ENCODE measurements at regions not wholly inside any gene's neighbourhood (a gene's known extent, or its start where the extent isn't known, plus 50 kb on each side); places are given as distances from the start of the nearest gene placed in this dataset.

- no peak overlapping the region for H3K4me2 ChIP-seq (ENCODE audit: low read length)
- no peak overlapping the region for H3K27ac ChIP-seq (ENCODE audit: low read depth, low read length, poor library complexity, severe bottlenecking)
- H3K79me2 ChIP-seq (ENCODE audit: insufficient read depth, low read length): no peaks in the 10 kb centered on the region
- H3F3A ChIP-seq (ENCODE audit: insufficient read depth, low read length): no peaks in the 10 kb centered on the region
- no peak overlapping the region for H3K4me3 ChIP-seq (ENCODE audit: low read depth, low read length, poor library complexity, severe bottlenecking)
- no peaks in the 10 kb centered on the region; the same call in 1 of the 2 replicates for H3K27me3 ChIP-seq (ENCODE audit: insufficient read depth, low read length)
- no peaks in the 10 kb centered on the region for H3K36me3 ChIP-seq (ENCODE audit: insufficient read depth, low read length)
- no peak overlapping the region for H2AFZ ChIP-seq (ENCODE audit: low read length)
- H3K9me3 ChIP-seq (ENCODE audit: low read length): no peaks in the 10 kb centered on the region
- H3K9ac ChIP-seq (ENCODE audit: low read length): no peak overlapping the region
- no peaks in the 10 kb centered on the region for H4K20me1 ChIP-seq (ENCODE audit: insufficient read depth, low read length)
- no peaks in the 10 kb centered on the region for H3K9me2 ChIP-seq (ENCODE audit: low read depth, low read length)
- no peaks in the 10 kb centered on the region for H3K4me1 ChIP-seq (ENCODE audit: insufficient read depth, low read length, severe bottlenecking)
- TF ChIP-seq CTCF (IDR thresholded peaks at IDR 0.05; ENCODE audit: low read length): no peak
- no peak for TF ChIP-seq EZH2 (IDR thresholded peaks at IDR 0.05; ENCODE audit: borderline replicate concordance, low read length)
Observed at GRCh38 chr22:27259433-27259832, 542.1 kb downstream of the MN1 start.

DNA sequence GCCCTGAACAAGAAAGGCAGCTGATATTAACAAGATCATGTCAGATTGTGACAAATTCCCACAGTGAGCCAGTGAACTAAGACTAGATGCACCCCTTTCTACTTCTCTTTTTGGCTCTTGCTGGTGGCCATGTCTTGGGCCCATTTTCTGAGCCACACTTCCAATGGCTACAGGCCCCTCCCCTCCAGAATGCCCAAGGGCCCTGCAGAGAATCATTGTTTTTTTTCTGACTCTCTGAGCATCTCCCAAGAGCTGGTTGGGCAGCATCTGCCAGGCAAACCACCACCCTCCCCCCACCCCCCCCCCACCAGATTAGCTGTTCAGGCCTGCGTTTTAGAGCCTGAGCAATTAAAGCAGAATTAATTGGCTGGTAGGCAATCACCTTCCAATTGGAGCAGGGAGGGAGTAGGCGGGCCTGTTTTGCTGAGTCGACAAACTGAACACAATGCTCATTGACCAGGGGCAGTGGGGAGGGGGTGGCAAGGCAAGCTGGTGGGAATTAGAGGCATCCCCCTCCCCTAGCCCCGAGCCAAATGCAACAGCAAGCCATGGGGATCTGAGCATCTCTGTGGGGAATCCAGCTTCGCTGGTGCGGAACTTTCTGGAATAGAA lies 541.4 kb downstream of the MN1 start:
- Histone ChIP-seq H3K79me2 (ENCODE audit: insufficient read depth, low read length) (no peaks in the 10 kb centered on the region), H3K4me3 (ENCODE audit: low read depth, low read length, poor library complexity, severe bottlenecking) (no peak overlapping the region), H2AFZ (ENCODE audit: low read length) (no peak overlapping the region), H3F3A (ENCODE audit: insufficient read depth, low read length) (no peaks in the 10 kb centered on the region), H3K9me2 (ENCODE audit: low read depth, low read length) (no peaks in the 10 kb centered on the region), H3K27me3 (ENCODE audit: insufficient read depth, low read length) (no peaks in the 10 kb centered on the region; the same call in 1 of the 2 replicates), H3K36me3 (ENCODE audit: insufficient read depth, low read length) (no peaks in the 10 kb centered on the region), H3K9me3 (ENCODE audit: low read length) (no peaks in the 10 kb centered on the region), H3K9ac (ENCODE audit: low read length) (no peak overlapping the region), H4K20me1 (ENCODE audit: insufficient read depth, low read length) (no peaks in the 10 kb centered on the region), H3K27ac (ENCODE audit: low read depth, low read length, poor library complexity, severe bottlenecking) (no peak overlapping the region), H3K4me2 (ENCODE audit: low read length) (no peak overlapping the region), H3K4me1 (ENCODE audit: insufficient read depth, low read length, severe bottlenecking) (no peaks in the 10 kb centered on the region)
- TF ChIP-seq CTCF (IDR thresholded peaks at IDR 0.05; ENCODE audit: low read length) (no peak), EZH2 (IDR thresholded peaks at IDR 0.05; ENCODE audit: borderline replicate concordance, low read length) (no peak)

- H3K27ac ChIP-seq (ENCODE audit: low read depth, low read length, poor library complexity, severe bottlenecking): no peak overlapping the region
- TF ChIP-seq CTCF (IDR thresholded peaks at IDR 0.05; ENCODE audit: low read length): no peak
- TF ChIP-seq EZH2 (IDR thresholded peaks at IDR 0.05; ENCODE audit: borderline replicate concordance, low read length): no peak
- H2AFZ ChIP-seq (ENCODE audit: low read length): no peak overlapping the region
- no peaks in the 10 kb centered on the region for H3K9me3 ChIP-seq (ENCODE audit: low read length)
- H4K20me1 ChIP-seq (ENCODE audit: insufficient read depth, low read length): no peaks in the 10 kb centered on the region
- no peaks in the 10 kb centered on the region for H3K36me3 ChIP-seq (ENCODE audit: insufficient read depth, low read length)
- no peaks in the 10 kb centered on the region for H3K27me3 ChIP-seq (ENCODE audit: insufficient read depth, low read length)
- H3K9me2 ChIP-seq (ENCODE audit: low read depth, low read length): no peaks in the 10 kb centered on the region
- H3K4me2 ChIP-seq (ENCODE audit: low read length): no peak overlapping the region
- no peak overlapping the region for H3K9ac ChIP-seq (ENCODE audit: low read length)
- H3K4me3 ChIP-seq (ENCODE audit: low read depth, low read length, poor library complexity, severe bottlenecking): no peak overlapping the region
- H3K79me2 ChIP-seq (ENCODE audit: insufficient read depth, low read length): no peaks in the 10 kb centered on the region
- H3K4me1 ChIP-seq (ENCODE audit: insufficient read depth, low read length, severe bottlenecking): no peaks in the 10 kb centered on the region
- no peaks in the 10 kb centered on the region for H3F3A ChIP-seq (ENCODE audit: insufficient read depth, low read length)
Observed at GRCh38 chr22:27262361-27262760, 539.2 kb downstream of the MN1 start.

Data from OCI-LY1 (cell line).